GM12801 (cell line): ENCODE measurements at regions not wholly inside any gene's neighbourhood (a gene's known extent, or its start where the extent isn't known, plus 50 kb on each side); places are given as distances from the start of the nearest gene placed in this dataset.

ENCODE experiments used
- CTCF ChIP-seq: IDR thresholded peaks from one replicate; pipeline ENCODE4 v1.5.1; 2011; ENCODE audit warnings: control low read depth; ENCODE audit not compliant: insufficient read length; ENCODE audit errors: extremely low read depth

- TF ChIP-seq CTCF: no peak
Observed at GRCh38 chr11:10934293-10934860, 76.5 kb upstream of the ZBED5 start.

GRCh38 chr11:10933455-10934292 lies 75.8 kb upstream of the ZBED5 start:
- TF ChIP-seq CTCF: peak; percentile 40

- no peak for TF ChIP-seq CTCF
Observed at GRCh38 chr11:10932976-10933375, 75.1 kb upstream of the ZBED5 start.

GRCh38 chr11:10931761-10932670 lies 74.2 kb upstream of the ZBED5 start:
- TF ChIP-seq CTCF: no peak

GRCh38 chr11:10930972-10931760 lies 73.3 kb upstream of the ZBED5 start:
- TF ChIP-seq CTCF: no peak

GRCh38 chr11:10930224-10930971 lies 72.5 kb upstream of the ZBED5 start:
- no peak for TF ChIP-seq CTCF
